ENCODE measurements at regions not wholly inside any gene's neighbourhood (a gene's known extent, or its start where the extent isn't known, plus 50 kb on each side); places are given as distances from the start of the nearest gene placed in this dataset.

DNA sequence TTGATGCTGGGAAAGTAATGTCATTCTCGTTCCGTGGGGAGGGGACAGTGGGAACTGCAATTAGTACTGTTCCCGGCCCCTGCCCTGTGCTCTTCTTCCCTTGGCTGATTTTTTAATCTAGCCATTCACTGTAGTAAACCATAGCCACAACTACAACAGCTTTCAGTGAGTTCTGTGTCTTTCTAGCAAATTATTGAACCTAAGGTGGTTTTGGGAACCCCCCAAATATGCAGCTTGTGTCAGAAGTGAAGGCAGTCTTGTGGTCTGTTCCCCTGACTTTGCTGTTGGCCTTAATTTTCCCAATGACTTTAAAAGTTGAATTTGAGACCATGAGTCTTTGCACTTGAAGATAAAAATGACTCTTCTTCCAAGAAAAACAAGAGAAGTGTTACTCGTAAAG, 114.3 kb upstream of the ETV6 start:
- no peak for DNase-seq
- no peak for TF ChIP-seq POLR2A (IDR thresholded peaks at IDR 0.05)
- TF ChIP-seq, protein P1, sequence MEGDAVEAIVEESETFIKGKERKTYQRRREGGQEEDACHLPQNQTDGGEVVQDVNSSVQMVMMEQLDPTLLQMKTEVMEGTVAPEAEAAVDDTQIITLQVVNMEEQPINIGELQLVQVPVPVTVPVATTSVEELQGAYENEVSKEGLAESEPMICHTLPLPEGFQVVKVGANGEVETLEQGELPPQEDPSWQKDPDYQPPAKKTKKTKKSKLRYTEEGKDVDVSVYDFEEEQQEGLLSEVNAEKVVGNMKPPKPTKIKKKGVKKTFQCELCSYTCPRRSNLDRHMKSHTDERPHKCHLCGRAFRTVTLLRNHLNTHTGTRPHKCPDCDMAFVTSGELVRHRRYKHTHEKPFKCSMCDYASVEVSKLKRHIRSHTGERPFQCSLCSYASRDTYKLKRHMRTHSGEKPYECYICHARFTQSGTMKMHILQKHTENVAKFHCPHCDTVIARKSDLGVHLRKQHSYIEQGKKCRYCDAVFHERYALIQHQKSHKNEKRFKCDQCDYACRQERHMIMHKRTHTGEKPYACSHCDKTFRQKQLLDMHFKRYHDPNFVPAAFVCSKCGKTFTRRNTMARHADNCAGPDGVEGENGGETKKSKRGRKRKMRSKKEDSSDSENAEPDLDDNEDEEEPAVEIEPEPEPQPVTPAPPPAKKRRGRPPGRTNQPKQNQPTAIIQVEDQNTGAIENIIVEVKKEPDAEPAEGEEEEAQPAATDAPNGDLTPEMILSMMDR (IDR thresholded peaks at IDR 0.05), result no peak
- Histone ChIP-seq H3K9me3 (no peaks in the 10 kb centered on the region), H3K4me3 (no peak overlapping the region), H3K4me1 (no peaks in the 10 kb centered on the region), H3K36me3 (no peaks in the 10 kb centered on the region), H3K27me3 (no peaks in the 10 kb centered on the region), H3K27ac (no peak overlapping the region)
- intact Hi-C loops (cut with DNase I; ENCODE audit: low total_unique reads), result no loop called here

DNA sequence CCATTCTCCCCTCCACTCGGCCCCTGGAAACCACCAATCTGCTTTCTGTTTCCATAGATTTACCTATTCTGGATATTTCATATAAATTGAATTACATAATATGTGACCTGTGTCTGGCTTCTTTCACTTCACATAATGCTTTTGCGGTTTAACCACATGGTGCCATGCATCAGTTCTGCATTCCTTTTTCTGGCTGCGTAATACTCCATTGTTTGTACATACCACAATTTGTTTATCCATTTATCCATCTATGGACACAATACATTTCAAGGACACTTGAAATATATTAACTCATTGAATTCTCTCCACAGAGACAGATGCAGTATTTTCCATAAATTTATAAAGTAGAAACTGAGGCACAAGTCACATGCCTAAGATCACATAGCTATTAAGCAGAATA, 110.3 kb upstream of the ETV6 start:
- no peak for DNase-seq
- Histone ChIP-seq H3K27ac (no peak overlapping the region), H3K36me3 (no peaks in the 10 kb centered on the region)

DNA sequence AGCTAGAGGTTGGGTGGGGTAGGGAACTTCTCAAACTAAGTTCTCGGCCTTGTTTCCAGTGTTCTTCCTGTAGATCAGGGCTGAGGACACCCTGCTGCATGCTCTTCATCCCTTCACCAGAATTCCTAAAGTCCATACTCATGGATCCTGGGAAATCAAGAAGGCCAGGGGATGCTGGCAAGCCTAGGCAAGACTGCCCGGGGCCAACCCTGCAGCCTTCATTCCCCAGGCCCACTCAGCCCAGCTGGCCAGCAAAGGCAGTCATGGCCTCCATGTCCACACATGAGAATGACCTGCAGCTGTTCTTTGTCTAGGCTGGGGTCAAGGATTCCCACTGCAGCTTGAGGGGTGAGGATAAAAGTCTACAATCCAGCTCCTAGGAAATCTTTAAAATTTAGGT, 109.3 kb upstream of the ETV6 start:
- no peak for TF ChIP-seq POLR2A (IDR thresholded peaks at IDR 0.05)
- TF ChIP-seq, protein P1 (IDR thresholded peaks at IDR 0.05), result no peak
- H3K27ac ChIP-seq, result no peak overlapping the region
- DNase-seq, result no peak
- no peak overlapping the region for H3K4me3 ChIP-seq
- intact Hi-C loops (cut with DNase I; ENCODE audit: low total_unique reads), result no loop called here
- no peaks in the 10 kb centered on the region for H3K27me3 ChIP-seq
- no peaks in the 10 kb centered on the region for H3K9me3 ChIP-seq
- H3K4me1 ChIP-seq, result no peaks in the 10 kb centered on the region
- no peaks in the 10 kb centered on the region for H3K36me3 ChIP-seq

More for the DNA sequence above, 110.3 kb upstream of the ETV6 start:
- no peaks in the 10 kb centered on the region for H3K4me1 ChIP-seq
- intact Hi-C loops (cut with DNase I; ENCODE audit: low total_unique reads), result no loop called here
- H3K4me3 ChIP-seq, result no peak overlapping the region
- no peaks in the 10 kb centered on the region for H3K9me3 ChIP-seq
- no peak for TF ChIP-seq POLR2A (IDR thresholded peaks at IDR 0.05)
- TF ChIP-seq, protein P1 (IDR thresholded peaks at IDR 0.05), result no peak
- no peaks in the 10 kb centered on the region for H3K27me3 ChIP-seq

DNA sequence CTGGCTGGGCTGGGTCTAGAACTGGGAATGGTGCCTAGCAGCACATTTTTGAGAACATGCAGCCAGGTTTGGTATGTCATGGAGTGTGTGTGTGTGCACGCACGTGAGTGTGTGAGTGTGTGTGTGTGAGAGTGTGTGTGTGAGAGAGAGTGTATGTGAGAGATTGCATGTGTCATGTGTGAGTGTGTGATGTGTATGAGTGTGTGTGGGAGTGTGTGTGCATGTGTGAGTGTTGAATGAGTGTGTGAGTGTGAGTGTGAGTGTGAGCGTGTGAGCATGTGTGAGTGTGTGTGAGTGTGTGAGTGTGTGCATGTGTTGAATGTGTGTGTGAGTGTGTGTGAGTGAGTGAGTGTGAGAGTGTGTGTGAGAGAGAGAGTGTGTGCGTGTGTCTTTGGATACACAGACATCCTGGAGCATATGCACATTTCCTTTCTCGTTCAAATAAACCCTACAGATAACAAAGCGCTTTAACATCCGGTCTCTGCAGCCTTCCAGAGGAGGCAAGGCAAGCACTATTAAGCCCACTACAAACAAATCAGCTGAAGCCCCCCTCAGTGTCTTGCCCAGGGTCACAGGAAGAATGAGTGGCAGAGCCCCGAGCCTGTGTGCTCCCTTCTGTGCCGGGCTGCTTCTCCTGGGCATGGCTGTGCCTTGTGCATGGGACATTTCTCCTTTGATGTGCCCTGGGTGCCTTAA, 108.7 kb upstream of the ETV6 start:
- intact Hi-C loops (cut with DNase I; ENCODE audit: low total_unique reads), result no loop called here
- TF ChIP-seq, protein P1 (IDR thresholded peaks at IDR 0.05), result no peak
- no peak for TF ChIP-seq POLR2A (IDR thresholded peaks at IDR 0.05)
- no peaks in the 10 kb centered on the region for H3K9me3 ChIP-seq
- H3K36me3 ChIP-seq, result no peaks in the 10 kb centered on the region
- H3K27me3 ChIP-seq, result no peaks in the 10 kb centered on the region
- no peak overlapping the region for H3K27ac ChIP-seq
- H3K4me1 ChIP-seq, result no peaks in the 10 kb centered on the region
- no peak overlapping the region for H3K4me3 ChIP-seq
- no peak for DNase-seq

DNA sequence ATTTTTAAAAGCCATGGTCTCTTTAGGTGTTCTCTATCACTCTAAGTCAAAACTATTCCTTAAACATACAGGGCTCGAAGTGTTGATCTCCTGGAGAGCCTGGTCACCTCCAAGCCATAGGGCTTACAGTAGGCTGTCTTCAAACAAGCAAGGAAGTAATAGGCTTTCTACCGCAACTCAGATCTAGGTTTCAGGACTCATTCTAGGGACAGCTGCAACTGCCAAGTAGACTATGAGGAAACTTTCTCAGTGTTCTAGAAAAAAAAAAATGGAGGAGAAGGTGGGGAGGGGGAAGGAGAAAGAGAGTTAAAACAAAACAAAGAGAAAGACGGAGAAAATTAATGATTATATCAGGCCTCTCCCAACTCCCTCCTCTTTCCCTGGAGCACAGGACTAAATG, 106.9 kb upstream of the ETV6 start:
- Histone ChIP-seq H3K27ac (no peak overlapping the region), H3K4me3 (no peak overlapping the region), H3K36me3 (no peaks in the 10 kb centered on the region), H3K4me1 (no peaks in the 10 kb centered on the region), H3K27me3 (no peaks in the 10 kb centered on the region), H3K9me3 (no peaks in the 10 kb centered on the region)
- intact Hi-C loops (cut with DNase I; ENCODE audit: low total_unique reads), result no loop called here
- TF ChIP-seq, protein P1 (IDR thresholded peaks at IDR 0.05), result no peak
- no peak for TF ChIP-seq POLR2A (IDR thresholded peaks at IDR 0.05)
- DNase-seq, result no peak
